H1 (cell line): ENCODE measurements at regions not wholly inside any gene's neighbourhood (a gene's known extent, or its start where the extent isn't known, plus 50 kb on each side); places are given as distances from the start of the nearest gene placed in this dataset.

ENCODE experiments used
- CTCF ChIA-PET: fragments of 300-600 bp; sonication (Branson Sonifier 250); formaldehyde crosslinking; loops from one replicate; lab custom pipeline; 2021; ENCODE audit not compliant: partially characterized antibody; lab: Charles Lee
- POLR2A ChIA-PET: fragments of 300-600 bp; sonication (Branson Sonifier 250); formaldehyde crosslinking; loops from one replicate; lab custom pipeline; 2021; ENCODE audit warnings: inconsistent platforms; ENCODE audit not compliant: partially characterized antibody; lab: Charles Lee
- DNase-seq, 2 experiments: peaks; one replicate each; pipeline versions ENCODE4 v3.0.0 to v3.0.0-alpha.2; 2010 to 2022; ENCODE audit warnings: low spot score in 2 of 2, low read depth in 1 of 2, mixed read lengths in 1 of 2
- FAIRE-seq: peaks from 2 replicates; lab custom pipeline; 2011; peaks lifted over from hg19 to GRCh38; lab: Jason Lieb, UNC
- H2AFZ ChIP-seq: 2 replicates; pipeline ENCODE4 v1.8.1; 2012; ENCODE audit warnings: low read length, inconsistent platforms
- H2AK5ac ChIP-seq: 2 replicates; pipeline ENCODE4 v1.6.1; 2013; ENCODE audit warnings: low read depth, low read length
- H2BK120ac ChIP-seq: replicated peaks from 2 replicates; pipeline ENCODE3; 2013; ENCODE audit warnings: low read depth, low read length, inconsistent platforms
- H2BK12ac ChIP-seq: 2 replicates; pipeline ENCODE4 v1.6.1; 2013; ENCODE audit warnings: low read depth, low read length
- H2BK15ac ChIP-seq: 2 replicates; pipeline ENCODE4 v1.6.1; 2013; ENCODE audit warnings: low read length
- H2BK20ac ChIP-seq: 2 replicates; pipeline ENCODE4 v1.6.1; 2013; ENCODE audit warnings: low read length
- H2BK5ac ChIP-seq: 2 replicates; pipeline ENCODE4 v1.6.1; 2013; ENCODE audit warnings: low read depth, low read length
- H3K14ac ChIP-seq: 2 replicates; pipeline ENCODE4 v1.6.1; 2013; ENCODE audit warnings: inconsistent platforms; ENCODE audit not compliant: insufficient read length
- H3K18ac ChIP-seq: 2 replicates; pipeline ENCODE4 v1.6.1; 2013; ENCODE audit warnings: low read length; ENCODE audit errors: extremely low read depth
- H3K23ac ChIP-seq: 2 replicates; pipeline ENCODE4 v1.6.1; 2013; ENCODE audit warnings: inconsistent platforms; ENCODE audit not compliant: insufficient read length
- H3K23me2 ChIP-seq: 2 replicates; pipeline ENCODE4 v1.6.1; 2013; ENCODE audit warnings: low read depth, low read length
- H3K27ac ChIP-seq: 2 replicates; pipeline ENCODE4 v1.6.1; 2011; ENCODE audit warnings: low read depth, low read length, inconsistent platforms
- H3K27me3 ChIP-seq, 4 experiments: replicated peaks in 1 of 4; 1 replicate in 1 of 4; 2 replicates in 3 of 4; pipeline versions ENCODE4 v1.6.1 to v1.8.1; 2011 to 2013; ENCODE audit warnings: low read length in 3 of 4, mild to moderate bottlenecking in 3 of 4, inconsistent platforms in 2 of 4, mixed read lengths in 2 of 4, moderate library complexity in 1 of 4; ENCODE audit not compliant: control insufficient read depth in 3 of 4, insufficient read depth in 3 of 4; ENCODE audit errors: extremely low read depth in 1 of 4
- H3K36me3 ChIP-seq, 4 experiments: 2 replicates each; pipeline versions ENCODE4 v1.6.1 to v1.8.1; 2011 to 2013; ENCODE audit warnings: mild to moderate bottlenecking in 4 of 4, low read length in 3 of 4, moderate library complexity in 2 of 4, control low read depth in 1 of 4, inconsistent platforms in 1 of 4; ENCODE audit not compliant: insufficient read depth in 4 of 4, control insufficient read depth in 2 of 4
- H3K4ac ChIP-seq: replicated peaks from 2 replicates; pipeline ENCODE3; 2013; ENCODE audit warnings: low read length, low read depth, mixed read lengths, inconsistent platforms; ENCODE audit not compliant: insufficient read length
- H3K4me1 ChIP-seq, 4 experiments: replicated peaks in 1 of 4; 1 replicate in 1 of 4; 2 replicates in 3 of 4; pipeline versions ENCODE4 v1.6.1 to v1.8.1; 2011 to 2013; ENCODE audit warnings: low read length in 3 of 4, inconsistent platforms in 2 of 4, mixed read lengths in 1 of 4; ENCODE audit not compliant: insufficient read depth in 4 of 4, control insufficient read depth in 3 of 4
- H3K4me2 ChIP-seq, 2 experiments: 2 replicates each; pipeline versions ENCODE4 v1.6.1 to v1.8.1; 2011 to 2013; ENCODE audit warnings: low read depth in 2 of 2, low read length in 2 of 2, control low read depth in 1 of 2, inconsistent platforms in 1 of 2, mild to moderate bottlenecking in 1 of 2; ENCODE audit not compliant: insufficient read depth in 1 of 2
- H3K4me3 ChIP-seq, 4 experiments: fragments of 200-600, 300-600 bp in 1 of 4; sonication (generic), shearing (Covaris generic), sonication (Bioruptor Twin) in 1 of 4; 2 replicates each; pipeline versions ENCODE4 v1.5.1 to v1.8.1; 2011 to 2016; ENCODE audit warnings: low read length in 4 of 4, low read depth in 3 of 4, control low read depth in 2 of 4, inconsistent platforms in 2 of 4, mild to moderate bottlenecking in 2 of 4, mixed read lengths in 1 of 4, moderate library complexity in 1 of 4; ENCODE audit not compliant: insufficient read depth in 2 of 4; ENCODE audit errors: extremely low read depth in 1 of 4
- H3K56ac ChIP-seq: replicated peaks from 2 replicates; pipeline ENCODE3; 2013; ENCODE audit warnings: low read depth, mild to moderate bottlenecking, mixed read lengths, low read length, inconsistent platforms; ENCODE audit not compliant: insufficient read length
- H3K79me1 ChIP-seq: 2 replicates; pipeline ENCODE4 v1.6.1; 2013; ENCODE audit warnings: low read depth, low read length, control low read depth
- H3K79me2 ChIP-seq, 2 experiments: 2 replicates each; pipeline versions ENCODE4 v1.6.1 to v1.8.1; 2012 to 2013; ENCODE audit warnings: low read length in 2 of 2, mild to moderate bottlenecking in 2 of 2, inconsistent platforms in 1 of 2; ENCODE audit not compliant: insufficient read depth in 2 of 2, control insufficient read depth in 1 of 2
- H3K9ac ChIP-seq, 4 experiments: replicated peaks in 1 of 4; 1 replicate in 1 of 4; 2 replicates in 3 of 4; pipeline versions ENCODE4 v1.6.1 to v1.8.1; 2011 to 2013; ENCODE audit warnings: low read depth in 3 of 4, low read length in 3 of 4, control low read depth in 2 of 4, mild to moderate bottlenecking in 2 of 4, moderate library complexity in 2 of 4, inconsistent platforms in 1 of 4; ENCODE audit errors: extremely low read depth in 1 of 4
- H3K9me3 ChIP-seq, 2 experiments: 2 replicates each; pipeline versions ENCODE4 v1.6.1 to v1.8.1; 2012 to 2013; ENCODE audit warnings: mild to moderate bottlenecking in 2 of 2, moderate library complexity in 2 of 2, control low read depth in 1 of 2, inconsistent platforms in 1 of 2, low read depth in 1 of 2, low read length in 1 of 2, mixed read lengths in 1 of 2; ENCODE audit not compliant: insufficient read depth in 2 of 2
- H4K20me1 ChIP-seq, 2 experiments: replicated peaks in 1 of 2; 2 replicates each; pipeline versions ENCODE3 to v1.8.1; 2011 to 2013; ENCODE audit warnings: inconsistent platforms in 2 of 2, low read length in 2 of 2, mild to moderate bottlenecking in 1 of 2; ENCODE audit not compliant: insufficient read depth in 2 of 2, control insufficient read depth in 1 of 2
- H4K5ac ChIP-seq: 2 replicates; pipeline ENCODE4 v1.6.1; 2013; ENCODE audit warnings: low read length, low read depth, mixed read lengths, inconsistent platforms; ENCODE audit not compliant: insufficient read length
- H4K8ac ChIP-seq: 2 replicates; pipeline ENCODE4 v1.8.0; 2013; ENCODE audit warnings: mild to moderate bottlenecking, moderate library complexity, low read length, inconsistent platforms; ENCODE audit not compliant: insufficient read depth; ENCODE audit errors: extremely low read depth
- H4K91ac ChIP-seq: replicated peaks from 2 replicates; pipeline ENCODE3; 2013; ENCODE audit warnings: low read length, mixed read lengths, inconsistent platforms; ENCODE audit not compliant: insufficient read length
- FOSL1 ChIP-seq: IDR thresholded peaks from 2 replicates; pipeline ENCODE4 v1.6.1; 2011; ENCODE audit warnings: mild to moderate bottlenecking, low read depth, low read length, moderate library complexity; ENCODE audit not compliant: insufficient read depth
- GTF2F1 ChIP-seq: IDR thresholded peaks from 2 replicates; pipeline ENCODE4 v1.6.1; 2012; ENCODE audit warnings: low read depth, low read length, improper control_type of control experiment, borderline replicate concordance
- POLR2A ChIP-seq, 2 experiments: IDR thresholded peaks; 1 replicate in 1 of 2; 2 replicates in 1 of 2; pipeline ENCODE4 v1.6.1; 2011; ENCODE audit warnings: low read depth in 2 of 2, low read length in 2 of 2, mild to moderate bottlenecking in 2 of 2; ENCODE audit errors: control extremely low read depth in 1 of 2
- WGBS, 2 experiments: shearing (Covaris generic) in 1 of 2; methylation state at CpG; one replicate each; pipeline versions ENCODE4 v1.1.6 to v1.1.7; 2013 to 2015; ENCODE audit warnings: low lambda C conversion rate in 2 of 2, mixed read lengths in 2 of 2, inconsistent platforms in 1 of 2, low coverage in 1 of 2, missing lambda C conversion rate in 1 of 2; ENCODE audit not compliant: insufficient replicate concordance in 2 of 2, insufficient coverage in 1 of 2, insufficient read length in 1 of 2; ENCODE audit errors: extremely low coverage in 1 of 2, missing lambda C conversion rate in 1 of 2; 5-methylcytosine and 5-hydroxymethylcytosine counted together
- TF ChIP-seq, protein P1 (sequence below): IDR thresholded peaks from 2 replicates; pipeline ENCODE4 v1.6.1; 2011; ENCODE audit warnings: low read length, improper control_type of control experiment

DNA sequence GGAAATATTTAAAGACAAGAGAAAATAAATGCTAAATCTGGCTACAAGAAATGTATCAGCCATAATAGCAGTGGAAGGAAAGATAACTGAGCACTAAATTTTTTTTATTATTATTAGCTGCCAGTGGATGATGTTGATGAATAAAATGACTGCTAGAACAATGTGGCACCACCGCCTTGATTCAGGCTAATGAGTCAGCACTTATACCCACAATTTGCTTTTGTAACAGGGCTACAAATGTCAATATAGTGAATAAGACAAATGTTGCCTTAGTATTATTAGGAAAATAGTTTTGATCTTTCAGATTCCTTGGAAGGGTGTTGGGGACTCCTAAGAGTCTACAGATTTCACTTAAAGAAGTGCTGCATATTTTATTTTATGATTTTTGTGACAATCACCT, 555.2 kb upstream of the GRAMD2B start:
- Histone ChIP-seq H3K4me3 (no peak overlapping the region), H3K79me2 (no peaks in the 10 kb centered on the region), H2BK120ac (no peak overlapping the region), H3K4me2 (no peak overlapping the region), H4K91ac (no peak overlapping the region), H2BK15ac (no peak overlapping the region), H2AK5ac (no peak overlapping the region), H2BK20ac (no peak overlapping the region), H3K23ac (no peak overlapping the region), H3K79me1 (no peaks in the 10 kb centered on the region), H2BK5ac (no peak overlapping the region), H3K9me3 (no peaks in the 10 kb centered on the region)
- CTCF ChIA-PET = interaction anchor here (0.9 kb wide), 1 partner anchor 232 kb away, joined by 3 read pairs; no protein-coding TSS in a partner anchor
- TF ChIP-seq POLR2A (IDR thresholded peaks at IDR 0.05; ENCODE audit: control extremely low read depth in 1 of 2, low read depth in 2 of 2, low read length in 2 of 2) (no peak), FOSL1 (no peak), GTF2F1 (no peak)
- TF ChIP-seq, protein P1, sequence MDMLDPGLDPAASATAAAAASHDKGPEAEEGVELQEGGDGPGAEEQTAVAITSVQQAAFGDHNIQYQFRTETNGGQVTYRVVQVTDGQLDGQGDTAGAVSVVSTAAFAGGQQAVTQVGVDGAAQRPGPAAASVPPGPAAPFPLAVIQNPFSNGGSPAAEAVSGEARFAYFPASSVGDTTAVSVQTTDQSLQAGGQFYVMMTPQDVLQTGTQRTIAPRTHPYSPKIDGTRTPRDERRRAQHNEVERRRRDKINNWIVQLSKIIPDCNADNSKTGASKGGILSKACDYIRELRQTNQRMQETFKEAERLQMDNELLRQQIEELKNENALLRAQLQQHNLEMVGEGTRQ = no peak
- TF ChIP-seq, all 59 proteins: peak for 0
- WGBS, 2 experiments = 89% methylated on average over 1 of the region's 1 CpG; no CpG with 5 or more reads in 1 of the 2 experiments
- H4K20me1 ChIP-seq = no peaks in the 10 kb centered on the region
- peaks cover 0 to 2% (median 0%) of the 10 kb centered on the region in 4 experiments; a peak in 1 of 7 replicates for H3K27me3 ChIP-seq
- no peaks in the 10 kb centered on the region for H3K36me3 ChIP-seq
- no peak overlapping the region for H3K14ac ChIP-seq
- no peak overlapping the region for H4K5ac ChIP-seq
- DNase-seq = no peak
- no peak overlapping the region for H3K18ac ChIP-seq
- no peak overlapping the region for H3K27ac ChIP-seq
- H3K4me1 ChIP-seq = peaks cover 0 to 4% (median 0%) of the 10 kb centered on the region in 4 experiments; a peak in 1 of 7 replicates
- no peak overlapping the region for H2BK12ac ChIP-seq
- POLR2A ChIA-PET = no interaction called here
- H3K4ac ChIP-seq = no peak overlapping the region
- no peaks in the 10 kb centered on the region; the same call in 1 of the 2 replicates for H3K23me2 ChIP-seq
- H3K56ac ChIP-seq = no peak overlapping the region
- H2AFZ ChIP-seq = peak overlapping the region; percentile 54; the same call in 1 of the 2 replicates
- H3K9ac ChIP-seq = no peak overlapping the region
- no peak for FAIRE-seq
- no peak overlapping the region for H4K8ac ChIP-seq
